22Rv1 (cell line): ENCODE measurements at regions not wholly inside any gene's neighbourhood (a gene's known extent, or its start where the extent isn't known, plus 50 kb on each side); places are given as distances from the start of the nearest gene placed in this dataset.
"Not testable (repeated sequence)": the region's sequence is repeated elsewhere in the genome, so short reads cannot be mapped to it uniquely, and the experiment has no call there.

Source experiments
- H3K27ac ChIP-seq: fragments of 450-650 bp; 2 replicates; pipeline ENCODE4 v1.5.1; 2017
- CTCF ChIP-seq: fragments of 450-650 bp; IDR thresholded peaks from 2 replicates; pipeline ENCODE4 v1.5.1; 2017; ENCODE audit warnings: mild to moderate bottlenecking
- ZFX ChIP-seq: fragments of 450-650 bp; IDR thresholded peaks from 2 replicates; pipeline ENCODE4 v1.6.1; 2017; ENCODE audit warnings: antibody characterized with exemption, borderline replicate concordance

- no peak overlapping the region for H3K27ac ChIP-seq
- TF ChIP-seq ZFX (no peak), CTCF (no peak)
These were observed 1019.4 kb downstream of the EPHA7 start for GRCh38 chr6:92399911-92400310.

DNA sequence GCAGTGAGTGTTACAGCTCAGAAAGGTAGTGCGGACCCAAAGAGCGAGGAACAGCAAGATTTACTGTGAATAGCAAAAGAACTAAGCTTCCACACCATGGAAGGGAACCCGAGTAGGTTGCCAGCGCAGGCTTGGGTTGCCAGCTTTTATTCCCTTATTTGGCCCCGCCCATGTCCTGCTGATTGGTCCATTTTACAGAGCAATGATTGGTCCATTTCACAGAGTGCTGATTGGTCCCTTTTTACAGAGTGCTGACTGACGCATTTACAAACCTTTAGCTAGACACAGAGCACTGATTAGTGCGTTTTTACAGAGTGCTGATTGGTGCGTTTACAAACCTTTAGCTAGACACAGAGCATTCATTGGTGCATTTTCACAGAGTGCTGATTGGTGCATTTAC, 1030.7 kb downstream of the EPHA7 start:
- H3K27ac ChIP-seq = not testable (repeated sequence)

DNA sequence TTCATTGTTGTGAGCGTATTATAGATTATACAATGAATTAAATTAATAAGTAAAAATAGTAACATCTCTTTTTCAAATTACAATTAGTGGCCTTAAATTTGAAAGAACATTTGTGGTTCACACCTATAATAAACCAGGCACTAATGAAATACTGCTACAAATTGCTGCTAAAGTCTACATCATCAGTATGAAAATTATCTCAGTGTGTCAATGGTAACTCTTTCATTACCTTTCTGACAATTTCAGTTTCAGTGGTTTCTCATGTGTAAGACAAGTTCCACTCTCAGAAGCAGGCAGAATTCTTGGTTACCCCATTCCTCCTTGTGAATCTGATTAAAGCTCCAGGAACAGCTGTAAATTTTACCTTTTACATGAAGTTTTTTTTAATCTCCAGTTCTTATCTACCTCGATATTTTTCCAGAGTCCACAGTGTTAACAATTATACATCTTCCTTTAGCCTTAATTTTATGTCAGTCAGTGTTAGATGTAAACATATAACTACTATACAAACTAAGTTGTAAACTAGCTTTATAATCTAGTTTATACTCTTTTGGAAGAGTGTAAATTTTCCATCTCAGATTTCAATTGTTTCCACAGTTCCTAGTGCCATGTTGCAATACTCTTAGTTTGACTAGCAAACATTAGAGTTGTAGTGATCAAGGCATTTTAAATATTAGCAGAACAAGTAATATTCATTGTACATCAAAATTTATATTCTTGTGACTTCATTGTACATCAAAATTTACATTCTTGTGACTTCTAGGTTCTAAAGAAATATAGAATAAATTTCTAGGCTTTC, 1038.4 kb downstream of the EPHA7 start:
- no peak overlapping the region for H3K27ac ChIP-seq
- TF ChIP-seq CTCF (no peak), ZFX (no peak)

DNA sequence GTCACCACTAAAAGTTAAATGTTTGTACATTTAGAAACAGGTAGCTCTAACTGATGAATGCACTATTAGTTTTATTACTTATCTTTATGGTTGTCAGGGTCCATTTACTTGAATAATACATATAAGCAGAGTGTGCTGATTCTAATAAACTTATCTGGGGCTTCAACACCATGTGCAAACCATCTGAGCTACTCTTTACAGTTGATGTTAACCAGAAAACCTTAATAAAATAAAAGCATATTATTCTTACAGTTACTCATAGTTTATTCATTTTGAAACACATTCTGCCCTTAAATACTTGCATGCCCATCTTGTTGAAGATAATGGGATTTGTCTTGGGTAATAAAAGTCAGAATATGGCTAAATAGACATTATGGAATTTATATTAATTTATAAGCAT, 1042.2 kb downstream of the EPHA7 start:
- TF ChIP-seq CTCF = no peak
- TF ChIP-seq ZFX = no peak
- H3K27ac ChIP-seq = no peak overlapping the region

DNA sequence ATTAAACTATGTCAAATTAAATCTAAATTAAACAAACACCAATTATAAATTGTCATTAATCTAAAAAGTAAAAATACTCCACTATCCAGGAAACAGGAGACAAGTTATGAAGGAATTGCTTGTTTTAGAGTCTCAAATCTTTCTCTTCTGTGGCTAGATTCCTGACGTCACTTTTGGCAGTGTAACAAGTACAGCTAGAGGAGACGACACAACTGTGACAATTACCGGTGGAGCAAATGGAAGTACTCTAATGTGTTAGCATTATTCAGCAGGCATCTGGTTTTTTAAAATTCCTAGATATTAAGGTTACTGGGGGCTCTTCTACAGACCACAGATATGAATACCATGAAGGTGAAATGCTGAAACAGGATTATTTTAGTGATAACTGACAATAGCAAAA, 1042.7 kb downstream of the EPHA7 start:
- H3K27ac ChIP-seq = no peak overlapping the region
- TF ChIP-seq ZFX (no peak), CTCF (no peak)

DNA sequence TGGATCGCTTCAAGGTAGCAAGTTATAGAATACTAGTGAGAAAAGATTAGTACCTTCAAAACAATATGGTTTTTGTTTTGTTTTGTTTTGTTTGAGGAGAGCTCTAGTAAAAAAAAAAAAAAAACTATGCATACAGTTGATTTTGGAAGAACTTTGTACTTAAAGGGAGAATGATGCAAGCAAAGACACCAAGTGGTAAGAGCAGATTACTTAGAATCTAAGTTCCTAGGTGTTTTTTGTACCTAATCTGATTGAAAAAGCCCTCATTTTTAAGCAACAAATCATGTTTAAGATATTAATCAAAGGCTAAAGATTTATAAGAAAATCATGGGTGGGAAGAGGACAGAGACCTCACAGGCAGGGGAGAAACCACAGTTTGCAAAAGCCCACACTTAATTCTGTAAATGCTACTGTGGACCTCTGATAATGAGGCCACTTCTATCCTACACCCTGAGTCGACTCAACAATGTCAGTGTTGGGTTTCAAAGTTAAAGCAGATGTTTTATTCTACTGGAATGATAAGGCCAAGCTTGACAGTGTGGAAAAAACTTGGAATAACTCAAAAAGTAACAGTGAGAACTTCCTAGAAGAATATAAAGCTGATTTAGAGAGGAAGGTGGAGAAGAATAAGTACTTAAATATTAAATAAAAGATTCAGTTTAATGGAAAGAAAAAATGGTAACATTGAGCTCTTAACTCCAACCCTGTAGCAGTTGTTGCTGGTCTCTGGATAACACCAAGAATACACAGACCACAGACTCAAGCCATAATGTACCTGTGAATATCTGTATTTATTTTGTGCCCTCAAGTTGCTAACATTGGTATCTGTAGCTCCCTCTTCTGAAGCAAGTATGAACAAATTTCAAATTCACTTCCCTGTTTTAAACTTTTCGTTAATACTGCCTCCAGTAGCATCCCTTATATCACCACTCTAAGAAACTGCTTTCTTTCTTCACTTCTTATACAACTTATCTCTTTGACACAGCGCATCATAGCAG, 1047.8 kb downstream of the EPHA7 start:
- TF ChIP-seq CTCF = no peak
- TF ChIP-seq ZFX = no peak
- no peak overlapping the region for H3K27ac ChIP-seq

DNA sequence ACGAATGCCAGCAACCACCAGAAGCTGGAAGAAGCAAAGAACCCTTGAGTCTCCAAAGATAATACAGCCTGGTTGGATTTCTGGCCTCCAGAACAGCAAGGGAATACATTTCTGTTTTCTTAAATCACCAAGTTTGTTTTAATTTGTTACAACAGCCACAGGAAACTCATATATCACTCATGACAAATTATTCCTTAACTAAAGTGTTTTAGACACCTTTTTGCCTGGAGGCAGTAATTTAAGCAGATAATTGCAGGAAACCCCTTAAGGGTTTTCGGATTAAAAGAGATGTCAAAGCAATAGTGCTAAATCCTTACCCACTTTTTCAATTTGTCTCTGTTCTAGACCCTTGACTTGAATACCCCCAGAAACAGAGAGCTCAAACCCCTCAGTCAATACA, 1050.0 kb downstream of the EPHA7 start:
- no peak for TF ChIP-seq ZFX
- no peak for TF ChIP-seq CTCF

More for the DNA sequence above, 1050.0 kb downstream of the EPHA7 start:
- H3K27ac ChIP-seq = no peak overlapping the region
